ENCODE measurements at regions not wholly inside any gene's neighbourhood (a gene's known extent, or its start where the extent isn't known, plus 50 kb on each side); places are given as distances from the start of the nearest gene placed in this dataset.

DNA sequence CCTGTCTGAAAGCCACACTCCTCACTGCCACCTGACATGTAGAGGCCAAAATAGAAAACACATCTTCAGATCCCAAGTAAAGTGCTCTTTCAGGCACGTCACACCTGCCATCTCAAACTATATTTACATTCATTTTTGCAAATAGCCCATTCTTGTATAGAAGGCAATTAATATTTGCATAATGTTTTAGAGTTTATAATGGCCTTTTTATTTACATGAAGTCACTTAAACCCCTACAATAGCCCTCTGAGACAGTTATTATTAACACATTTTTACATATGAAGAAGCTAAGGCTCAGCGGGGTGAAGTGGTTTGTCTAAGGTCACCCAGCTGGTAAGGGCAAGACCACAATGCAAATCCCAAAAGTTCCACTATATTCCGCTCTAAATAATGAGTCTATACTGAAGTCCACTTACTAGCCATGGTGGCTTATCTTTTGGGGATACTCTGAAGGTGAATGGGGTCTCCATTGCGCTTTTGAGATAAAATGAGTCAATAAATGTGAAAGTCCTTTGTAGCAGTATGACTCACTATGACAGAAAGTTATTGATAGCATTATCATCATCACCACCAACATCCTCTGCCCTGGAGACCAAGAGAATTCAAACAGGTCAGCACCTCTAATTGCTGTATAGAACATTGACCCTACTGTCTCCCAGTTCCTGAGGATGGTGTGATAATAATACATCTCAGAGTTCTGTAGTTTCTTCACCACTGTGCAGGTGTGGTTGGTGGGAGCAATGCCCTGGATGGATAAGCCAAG, 155.9 kb upstream of the BCL6 start:
- peak; percentile 66 for DNase-seq (ENCODE audit: low spot score)

DNA sequence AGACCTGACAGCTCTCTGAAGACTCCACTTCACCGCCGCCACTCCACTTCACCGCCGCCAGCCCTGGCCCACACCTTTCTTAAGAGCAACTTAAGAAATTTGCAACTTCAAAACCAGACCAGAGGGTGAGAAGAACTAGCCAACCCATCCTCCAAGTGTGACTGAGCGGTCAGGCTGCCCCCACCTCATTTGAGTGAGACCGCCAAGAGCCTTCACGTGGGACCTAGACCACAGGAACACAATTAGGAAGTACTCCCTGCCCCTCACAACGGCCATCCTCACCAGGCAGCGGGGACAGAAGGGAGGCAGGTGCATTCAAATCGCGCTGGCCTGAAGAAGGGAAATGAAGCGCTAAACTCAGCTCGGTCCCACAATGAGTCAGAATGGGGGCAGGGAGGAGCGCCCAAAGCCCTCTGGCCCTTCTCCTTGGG, 156.8 kb upstream of the BCL6 start:
- DNase-seq (ENCODE audit: low spot score), result peak; percentile 64

DNA sequence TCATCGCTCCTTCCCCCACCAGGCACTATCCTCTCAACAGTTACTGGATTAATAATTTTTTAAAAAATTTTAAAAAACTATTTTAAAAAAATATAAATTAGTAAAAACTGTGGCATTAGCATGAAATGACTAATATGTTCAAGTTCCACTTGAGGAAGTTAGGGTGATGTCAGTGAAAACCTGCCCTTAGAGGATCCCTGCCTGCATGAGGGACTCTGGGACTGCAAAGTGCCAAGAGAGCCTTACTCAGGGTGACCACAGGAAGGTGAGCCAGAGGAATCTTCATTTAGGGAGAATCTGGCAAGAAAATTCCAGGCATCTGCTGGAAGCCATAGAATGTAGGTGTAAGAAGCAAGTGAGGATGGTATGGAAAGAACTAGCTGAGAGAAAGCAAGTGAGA, 157.7 kb upstream of the BCL6 start:
- DNase-seq (ENCODE audit: low spot score), result no peak

DNA sequence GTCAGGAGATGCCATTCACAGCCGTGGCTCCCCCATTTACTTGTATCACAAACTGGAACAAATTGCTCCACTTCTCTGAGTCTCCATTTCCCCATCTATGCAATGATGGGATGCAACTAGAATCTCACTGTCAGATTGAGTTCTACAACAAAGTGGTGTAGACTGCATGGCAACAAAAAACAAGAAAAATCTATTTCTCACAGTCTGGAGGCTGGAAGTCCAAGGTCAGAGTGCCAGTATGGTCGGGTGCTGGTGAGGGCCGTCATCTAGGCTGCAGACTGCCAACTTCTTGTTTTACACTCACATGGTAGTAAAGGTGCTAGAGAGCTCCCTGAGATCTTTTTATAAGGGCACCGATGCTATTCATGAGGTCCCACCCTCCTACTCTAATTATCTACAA, 158.4 kb upstream of the BCL6 start:
- DNase-seq (ENCODE audit: low spot score), result no peak

DNA sequence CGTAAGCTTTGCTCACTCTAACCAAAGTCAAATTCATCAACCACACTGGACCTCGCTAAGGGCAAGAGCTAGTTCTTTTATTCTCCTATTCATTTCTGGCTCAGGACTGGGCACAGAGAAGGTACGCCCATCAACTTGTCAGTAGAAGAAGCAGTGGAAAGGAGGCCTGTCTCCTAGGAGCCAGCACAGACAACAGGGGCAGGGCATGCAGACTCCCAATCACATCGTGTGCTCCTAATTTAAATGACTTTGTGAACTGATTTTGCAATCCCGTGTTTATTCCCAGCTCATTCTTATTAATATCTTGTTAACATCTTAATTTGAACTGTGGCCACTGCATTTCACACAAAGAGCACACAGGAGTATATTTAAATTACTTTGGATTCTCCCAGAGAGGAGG, 161.1 kb upstream of the BCL6 start:
- no peak for DNase-seq (ENCODE audit: low spot score)

DNA sequence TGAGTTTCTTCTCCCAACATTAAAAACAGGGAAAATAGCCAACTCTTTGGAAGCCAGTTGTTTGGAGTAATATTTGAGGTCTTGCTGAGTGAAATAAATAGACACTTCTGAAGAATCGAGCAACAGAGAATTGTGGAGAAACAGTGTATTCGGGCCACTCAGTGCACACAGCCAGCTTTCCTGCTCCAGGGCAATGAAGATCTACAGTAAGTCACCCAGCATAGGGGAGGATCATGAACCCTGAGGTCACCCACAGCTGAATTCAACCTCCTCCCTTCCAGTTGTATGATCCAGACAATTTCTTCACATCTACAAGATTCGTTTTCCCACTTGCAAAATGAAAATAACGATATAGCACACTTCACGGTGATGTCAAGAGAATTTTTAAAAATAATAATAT, 161.7 kb upstream of the BCL6 start:
- no peak for DNase-seq (ENCODE audit: low spot score)

DNA sequence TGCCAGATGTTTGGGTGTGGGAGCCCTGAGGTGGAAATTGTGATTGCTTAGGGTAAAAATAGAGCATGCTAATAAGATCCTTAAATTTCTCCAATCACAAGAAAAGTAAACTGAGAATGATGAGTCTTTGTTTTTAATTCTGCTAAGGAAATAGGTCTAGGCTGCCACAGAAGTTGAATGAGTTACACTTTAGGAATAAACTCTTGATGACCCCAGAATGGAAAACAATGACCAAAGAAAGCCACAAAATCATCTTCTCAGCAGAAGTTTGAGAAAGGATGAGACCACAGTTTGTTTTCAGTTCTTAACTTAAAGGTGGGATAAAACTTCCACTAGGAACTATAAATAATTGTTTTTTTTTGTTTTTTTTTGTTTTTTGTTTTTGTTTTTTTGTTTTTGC, 164.6 kb upstream of the BCL6 start:
- DNase-seq (ENCODE audit: low spot score), result no peak

DNA sequence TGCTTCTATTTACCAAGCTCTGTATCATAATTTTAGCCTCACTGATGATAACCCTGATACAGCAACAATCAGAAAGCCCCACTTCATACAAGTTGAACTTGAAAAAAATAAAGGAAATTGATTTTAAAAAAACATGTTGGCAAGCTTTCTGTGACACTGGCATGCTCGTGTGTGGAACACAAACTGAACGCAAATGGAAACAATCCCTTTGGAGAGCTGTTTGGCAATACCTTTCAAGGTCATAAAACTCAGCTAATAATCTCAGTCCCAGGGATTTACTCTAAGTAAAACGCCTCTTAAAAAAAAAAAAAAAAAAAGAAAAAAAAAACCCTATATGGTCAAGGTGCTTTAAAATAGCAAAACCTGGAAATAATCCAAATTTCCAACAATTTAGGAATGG, 166.7 kb upstream of the BCL6 start:
- DNase-seq (ENCODE audit: low spot score), result no peak

DNA sequence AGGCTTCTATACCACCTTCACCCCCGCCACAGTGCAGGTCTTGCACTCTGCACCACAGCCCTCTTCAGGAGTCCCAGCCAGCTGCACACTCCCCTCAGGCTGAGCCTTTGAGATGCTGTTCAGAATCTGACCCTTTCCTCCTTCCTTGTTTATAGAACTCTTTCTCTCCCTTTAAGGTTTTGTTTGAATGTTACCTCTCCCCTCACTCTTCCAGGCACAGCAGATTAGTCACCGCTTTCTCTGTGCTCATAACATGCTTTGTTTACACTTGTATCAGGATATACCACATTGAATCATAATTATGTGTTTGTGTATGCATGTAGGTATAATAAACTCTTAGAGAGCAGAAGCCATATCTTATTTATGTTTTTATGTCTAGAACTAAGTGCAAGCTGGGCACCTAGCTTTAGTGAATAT, 168.4 kb upstream of the BCL6 start:
- no peak for DNase-seq (ENCODE audit: low spot score)

DNA sequence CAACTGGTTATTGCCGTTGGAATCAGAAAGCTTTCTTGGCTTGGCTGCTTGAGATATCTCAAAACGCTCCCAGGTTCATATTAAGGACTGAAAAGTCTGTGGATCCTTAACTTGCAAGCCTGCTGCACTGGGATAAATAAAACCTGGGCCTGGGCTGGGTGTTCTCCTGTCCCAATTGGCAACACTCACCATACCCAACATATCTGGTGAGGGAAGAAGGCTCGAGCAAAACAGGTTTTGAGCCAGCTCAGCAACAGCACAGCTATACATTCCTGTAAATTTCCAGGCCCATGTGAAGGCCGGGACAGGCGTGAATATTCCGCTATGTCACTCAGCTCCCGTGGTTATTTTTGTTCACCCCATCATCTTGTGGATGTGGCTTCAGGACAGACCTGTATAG, 169.0 kb upstream of the BCL6 start:
- no peak for DNase-seq (ENCODE audit: low spot score)

DNA sequence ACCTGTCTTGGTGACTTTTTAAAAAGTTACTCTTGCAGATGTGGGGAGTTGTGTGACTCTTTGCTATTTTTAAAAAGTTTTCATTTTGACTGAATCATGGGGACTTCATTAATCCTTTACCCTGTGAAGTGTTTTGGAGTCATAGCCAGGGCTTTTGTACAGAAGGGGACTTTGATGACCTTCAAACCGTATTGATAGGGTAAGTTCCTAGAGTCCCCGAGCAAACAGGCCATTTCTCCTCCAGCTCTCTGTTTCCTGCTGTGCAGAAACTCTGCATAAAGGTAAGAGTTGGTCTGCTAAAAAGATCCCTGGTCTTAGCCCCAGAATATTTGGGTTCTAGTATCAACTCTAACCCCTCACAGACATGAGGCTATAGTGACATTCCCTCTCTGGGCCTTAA, 170.8 kb upstream of the BCL6 start:
- no peak for DNase-seq (ENCODE audit: low spot score)

DNA sequence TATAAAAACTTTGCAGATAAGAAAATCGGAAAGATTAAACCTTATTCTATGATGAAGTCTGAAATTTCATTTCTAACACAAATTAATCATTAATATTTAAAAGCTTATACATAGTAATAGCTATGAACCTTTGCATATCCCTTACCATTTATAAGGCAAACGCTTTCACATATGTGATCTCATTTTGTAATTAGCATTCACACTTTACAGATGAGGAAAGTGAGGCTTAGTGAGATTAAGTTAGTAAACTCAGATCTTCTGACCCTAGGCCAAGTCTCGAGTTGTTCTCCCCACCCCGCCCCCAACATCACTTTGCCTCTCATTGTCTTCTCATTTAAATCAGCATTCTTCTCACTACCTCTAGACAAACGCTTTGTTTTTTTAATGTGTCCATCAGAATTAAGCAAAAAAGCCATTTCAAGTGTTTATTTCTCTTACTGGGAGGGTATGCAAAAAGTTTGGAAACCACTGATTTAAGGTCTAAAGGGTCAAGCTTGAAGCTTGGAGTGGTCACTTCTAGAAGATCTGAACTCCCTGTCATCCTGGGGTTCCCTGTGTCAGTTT, 172.9 kb upstream of the BCL6 start:
- no peak for DNase-seq (ENCODE audit: low spot score)

DNA sequence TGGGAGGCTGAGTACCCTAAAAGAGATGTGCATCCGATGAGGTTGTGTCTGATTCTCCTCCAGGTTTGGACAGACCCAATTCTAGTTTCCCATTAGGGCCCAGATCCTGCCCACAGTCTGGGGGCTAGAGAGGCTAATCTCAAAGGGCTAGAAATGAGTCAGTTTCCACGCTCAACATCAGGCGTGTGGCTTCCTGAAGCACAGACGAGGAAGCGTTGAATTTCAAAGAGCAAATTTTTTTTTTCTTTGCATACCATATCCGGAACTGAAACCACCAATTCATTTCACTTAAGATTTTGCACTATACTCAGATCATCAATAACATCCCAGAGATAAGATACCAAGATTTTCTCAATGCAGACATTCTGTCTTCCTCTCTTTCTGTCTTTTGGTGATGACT, 173.8 kb upstream of the BCL6 start:
- DNase-seq (ENCODE audit: low spot score), result peak; percentile 51

DNA sequence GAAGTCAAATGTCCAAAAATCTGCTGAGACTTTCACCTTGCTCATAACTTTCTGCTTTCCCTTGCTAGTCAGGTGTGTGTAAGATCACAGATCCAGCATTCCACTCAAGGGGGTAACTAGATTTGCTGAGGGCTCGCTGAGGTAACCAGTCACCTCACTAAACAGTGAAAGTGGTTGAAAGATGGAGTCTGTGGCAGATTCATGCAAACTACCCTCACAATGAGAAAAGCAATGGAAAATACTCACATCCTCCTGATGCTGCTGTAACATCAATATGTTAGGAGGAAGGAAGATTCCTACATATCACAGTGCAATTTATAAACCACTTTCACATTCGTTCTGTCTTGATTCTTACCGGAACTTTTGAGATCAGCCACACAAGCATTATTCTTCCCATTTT, 174.3 kb upstream of the BCL6 start:
- DNase-seq (ENCODE audit: low spot score), result no peak

DNA sequence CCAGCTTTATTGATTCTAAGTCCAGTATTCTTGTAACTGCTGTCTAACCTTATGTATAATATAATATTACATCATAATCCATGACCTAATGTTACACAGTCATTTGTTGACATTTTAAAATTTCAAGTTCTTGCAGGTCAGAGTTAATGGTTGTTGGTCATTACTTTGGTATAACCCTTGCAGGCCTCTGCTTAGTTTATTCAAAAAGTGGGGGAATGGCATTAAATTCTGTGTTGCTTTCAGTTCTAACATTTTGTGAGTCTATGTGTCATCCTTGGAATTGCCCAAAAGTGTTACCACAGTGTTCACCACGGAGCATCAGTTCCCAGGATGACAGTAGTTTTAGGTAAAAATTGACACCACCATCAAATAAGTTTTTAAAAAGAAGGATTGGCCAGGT, 174.8 kb upstream of the BCL6 start:
- no peak for DNase-seq (ENCODE audit: low spot score)

DNA sequence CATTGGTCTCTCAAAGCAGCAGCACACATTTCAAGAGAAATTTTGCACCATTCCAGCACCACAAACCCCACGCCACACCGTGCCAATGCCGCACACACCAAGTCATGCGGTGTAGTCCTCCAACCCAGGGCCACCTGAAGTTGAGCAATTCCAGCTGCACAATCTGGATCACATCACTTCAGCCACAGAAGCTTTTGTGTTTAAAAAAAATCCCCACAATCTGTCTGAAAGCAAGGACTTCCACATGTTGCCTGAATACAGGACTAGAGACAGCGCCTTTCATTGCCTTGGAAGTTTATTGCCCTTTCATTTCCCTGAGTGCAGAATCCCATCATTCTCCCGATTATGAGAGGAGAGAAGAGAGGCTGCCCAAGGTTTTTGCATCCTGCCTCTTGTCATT, 175.6 kb upstream of the BCL6 start:
- DNase-seq (ENCODE audit: low spot score), result no peak

DNA sequence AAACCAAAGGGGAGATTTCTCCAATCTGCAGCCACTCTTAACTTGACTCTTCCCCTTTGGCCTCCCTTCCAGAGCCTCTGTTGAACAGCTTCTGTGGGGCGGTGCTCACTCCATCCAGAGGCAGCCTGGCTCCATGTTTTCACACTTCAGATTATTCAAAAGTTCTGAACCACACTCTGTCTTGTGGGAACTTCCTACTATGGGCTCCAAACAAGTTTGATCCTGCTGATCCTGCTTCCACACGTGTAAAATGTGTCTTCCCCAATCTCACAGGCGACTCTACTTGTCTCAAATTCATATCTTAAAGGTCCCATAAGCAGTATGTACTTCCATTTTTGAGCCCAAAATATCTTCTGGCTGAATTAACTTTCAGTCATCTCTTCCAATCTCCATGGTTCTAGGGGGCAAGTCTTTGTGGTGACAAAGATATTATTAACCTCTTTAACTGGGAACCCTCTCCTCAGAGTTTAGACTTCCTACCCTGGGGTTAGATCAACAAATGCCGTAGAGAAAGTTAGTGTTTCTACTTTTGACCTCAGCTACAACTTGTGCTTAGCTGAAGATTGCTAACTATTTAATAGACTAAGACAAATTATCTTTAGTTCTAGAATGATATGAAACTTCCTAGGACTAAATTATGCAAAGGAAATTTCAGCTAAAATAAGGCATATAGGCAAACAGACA, 176.3 kb upstream of the BCL6 start:
- no peak for DNase-seq (ENCODE audit: low spot score)

DNA sequence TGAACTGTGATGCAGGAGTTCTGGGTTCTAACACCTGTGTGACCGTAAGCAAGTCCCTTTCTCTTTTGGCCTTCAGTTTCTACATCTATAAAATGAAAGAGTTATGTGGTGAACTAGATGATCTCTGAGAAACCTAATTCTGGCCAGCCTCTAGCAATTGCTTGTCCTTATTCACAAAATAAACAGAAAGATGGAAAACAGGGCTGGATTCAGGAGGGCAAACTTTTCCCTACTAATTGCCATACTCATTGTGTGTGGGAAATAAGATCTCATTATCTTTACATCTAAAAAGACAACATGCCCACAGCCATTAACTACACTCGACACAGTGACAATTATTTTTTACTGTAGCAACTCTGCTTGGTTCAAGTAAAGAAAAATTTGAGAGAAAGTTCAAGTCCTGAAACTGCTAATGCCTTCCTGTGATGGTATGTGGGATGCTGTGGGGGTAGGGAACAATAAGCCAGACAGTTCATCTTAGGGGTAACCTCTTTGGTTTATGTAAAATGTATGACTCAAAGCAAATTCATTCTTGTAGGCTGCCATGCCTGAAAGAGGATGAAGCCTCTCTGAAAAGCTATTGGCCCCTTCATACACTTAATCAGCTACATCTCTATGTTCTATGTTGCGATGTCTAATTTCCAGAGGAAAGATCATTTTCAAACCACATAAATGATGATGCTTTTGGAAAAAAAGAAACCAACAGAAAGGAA, 177.6 kb upstream of the BCL6 start:
- no peak for DNase-seq (ENCODE audit: low spot score)

DNA sequence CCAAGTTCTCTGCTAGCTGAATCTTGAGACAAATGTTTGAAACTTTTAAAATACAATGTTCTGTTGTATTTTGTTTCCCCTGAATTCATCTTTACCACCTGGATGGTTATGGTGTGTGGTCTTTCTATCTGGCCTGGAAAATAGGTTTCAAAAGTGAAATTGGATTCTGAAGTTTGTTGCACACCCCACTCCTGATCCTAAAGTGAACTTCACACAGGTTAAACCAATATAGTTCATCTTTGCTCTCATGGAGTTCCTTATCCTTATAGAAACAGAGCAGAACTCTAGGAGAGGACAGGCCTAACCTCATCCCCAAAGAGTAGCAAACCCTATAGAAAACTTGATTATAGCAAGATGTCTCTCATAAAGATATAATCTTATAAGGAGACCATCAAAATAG, 179.4 kb upstream of the BCL6 start:
- DNase-seq (ENCODE audit: low spot score), result no peak

DNA sequence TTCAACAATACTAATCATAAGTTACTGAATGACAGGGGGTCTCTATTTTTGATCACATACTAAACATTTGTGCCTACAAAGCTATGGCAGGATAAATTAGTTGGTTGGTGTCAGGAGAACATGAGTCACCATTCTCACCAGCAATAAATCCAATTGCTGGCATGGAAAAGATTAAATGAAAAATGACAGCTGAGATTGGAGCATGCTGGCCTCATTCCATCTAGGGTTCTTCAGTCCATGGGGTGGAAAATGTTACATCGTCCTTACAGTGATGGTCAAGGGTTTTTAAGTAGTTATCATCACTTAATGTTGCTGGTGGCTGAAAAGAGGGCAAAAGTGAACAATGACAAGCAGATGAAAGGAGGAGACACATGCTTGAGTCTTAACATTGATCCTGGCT, 180.1 kb upstream of the BCL6 start:
- DNase-seq (ENCODE audit: low spot score), result no peak

DNA sequence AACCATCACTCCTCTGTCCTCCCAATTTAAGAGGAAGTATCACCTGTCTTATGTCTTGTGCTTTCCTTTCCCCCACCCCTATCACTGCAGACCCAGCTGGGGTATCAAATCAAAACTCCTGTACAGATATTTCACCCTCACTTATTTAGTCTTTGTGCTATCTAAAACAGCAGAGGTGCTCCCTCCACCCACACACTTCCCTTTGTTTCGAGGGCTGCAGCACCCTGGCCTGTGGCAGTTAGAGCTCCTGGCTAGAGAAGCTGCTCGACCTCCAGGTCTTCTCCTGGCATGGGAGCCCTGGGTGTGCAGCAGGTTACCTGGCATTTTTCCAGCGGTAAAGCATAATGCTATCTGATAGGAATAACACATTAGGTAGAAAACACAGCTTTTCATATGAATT, 181.4 kb upstream of the BCL6 start:
- DNase-seq (ENCODE audit: low spot score), result no peak

DNA sequence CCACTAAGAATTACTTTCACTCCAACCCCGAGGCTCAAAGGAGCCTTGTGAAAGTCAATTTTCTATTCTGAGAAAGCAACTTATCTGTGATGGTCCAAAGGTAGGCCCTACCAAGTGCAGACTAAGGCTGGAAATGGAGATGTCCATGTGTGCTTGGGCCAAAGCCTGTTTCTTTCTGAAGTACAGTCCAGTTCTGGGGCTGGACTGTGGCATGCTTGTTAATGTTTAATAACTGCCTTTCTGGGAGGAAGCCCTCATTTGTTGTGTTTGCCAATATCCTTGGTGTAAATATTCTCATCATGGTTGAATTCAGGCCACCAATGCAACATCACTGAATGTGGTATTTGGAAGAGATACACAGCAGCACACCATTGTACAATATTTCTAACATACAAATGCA, 182.3 kb upstream of the BCL6 start:
- DNase-seq (ENCODE audit: low spot score), result no peak
